Adrenal gland (tissue), 9 donors: ENCODE measurements at regions not wholly inside any gene's neighbourhood (a gene's known extent, or its start where the extent isn't known, plus 50 kb on each side); places are given as distances from the start of the nearest gene placed in this dataset.
"Not testable (repeated sequence)": the region's sequence is repeated elsewhere in the genome, so short reads cannot be mapped to it uniquely, and the experiment has no call there.

ENCODE experiments used
- DNase-seq, 7 donors: peaks; one replicate each; pipeline ENCODE4 v3.0.0-alpha.2; 2019 to 2020
- H3K27ac ChIP-seq, 5 donors: fragments of 200-600 bp; sonication (generic) in 4 of 5; 1 replicate in 3 of 5; 2 replicates in 2 of 5; pipeline versions ENCODE4 v1.5.1 to v1.8.0; 2016 to 2020; ENCODE audit warnings: mild to moderate bottlenecking in 1 of 5
- H3K27me3 ChIP-seq: fragments of 200-600 bp; 2 replicates; pipeline ENCODE4 v1.8.0; 2021
- H3K36me3 ChIP-seq, 2 donors: fragments of 200-600 bp; replicated peaks in 1 of 2; 1 replicate in 1 of 2; 2 replicates in 1 of 2; pipeline versions ENCODE4 v1.5.1 to v1.8.0; 2018 to 2022
- H3K4me1 ChIP-seq, 2 donors: fragments of 200-600 bp; replicated peaks in 1 of 2; 1 replicate in 1 of 2; 2 replicates in 1 of 2; pipeline versions ENCODE4 v1.5.1 to v1.8.0; 2018 to 2021
- H3K4me3 ChIP-seq, 4 donors: fragments of 200-600 bp; sonication (generic) in 3 of 4; one replicate each; pipeline ENCODE4 v1.5.1; 2016 to 2018
- H3K9me3 ChIP-seq, 3 donors: fragments of 200-600 bp; sonication (generic) in 1 of 3; replicated peaks in 1 of 3; 1 replicate in 2 of 3; 2 replicates in 1 of 3; pipeline versions ENCODE4 v1.5.1 to v1.8.0; 2016 to 2021
- POLR2A ChIP-seq, 2 donors: fragments of 450-650 bp; IDR thresholded peaks; one replicate each; pipeline ENCODE4 v1.6.1; 2017; ENCODE audit warnings: antibody characterized with exemption in 2 of 2, mild to moderate bottlenecking in 2 of 2, moderate library complexity in 1 of 2
- WGBS, 4 donors: extraction: QIAGEN DNeasy Blood & Tissue Kit in 2 of 4; methylation state at CpG; one replicate each; pipeline versions ENCODE4 v1.1.5 to v1.1.7; 2013 to 2017; 5-methylcytosine and 5-hydroxymethylcytosine counted together
- intact Hi-C, 2 donors: fragments of 100-400 bp; cut with DNase I; formaldehyde crosslinking; loops; one replicate each; pipeline versions ENCODE4 v1.14.1 to v1.15.0; 2022 to 2023
- TF ChIP-seq, protein P1 (sequence below), 6 experiments: fragments of 450-650 bp in 4 of 6; fragments of 200-600 bp in 2 of 6; sonication (generic) in 1 of 6; IDR thresholded peaks; 1 replicate in 5 of 6; 2 replicates in 1 of 6; pipeline versions ENCODE4 v1.5.1 to v1.8.0; 2016 to 2021; ENCODE audit warnings: antibody characterized with exemption in 6 of 6, mild to moderate bottlenecking in 2 of 6, moderate library complexity in 1 of 6
- donor health status: healthy with polysubstance abuse.
- donor health status: Bipolar disorder and iron deficiency.
- donor health status: DM: yes; HTN: yes; CAD: no.
- donor health status: DM: no; HTN: no; CAD: no.
- donor health status: DM: no; HTN: no; CAD: no.

DNA sequence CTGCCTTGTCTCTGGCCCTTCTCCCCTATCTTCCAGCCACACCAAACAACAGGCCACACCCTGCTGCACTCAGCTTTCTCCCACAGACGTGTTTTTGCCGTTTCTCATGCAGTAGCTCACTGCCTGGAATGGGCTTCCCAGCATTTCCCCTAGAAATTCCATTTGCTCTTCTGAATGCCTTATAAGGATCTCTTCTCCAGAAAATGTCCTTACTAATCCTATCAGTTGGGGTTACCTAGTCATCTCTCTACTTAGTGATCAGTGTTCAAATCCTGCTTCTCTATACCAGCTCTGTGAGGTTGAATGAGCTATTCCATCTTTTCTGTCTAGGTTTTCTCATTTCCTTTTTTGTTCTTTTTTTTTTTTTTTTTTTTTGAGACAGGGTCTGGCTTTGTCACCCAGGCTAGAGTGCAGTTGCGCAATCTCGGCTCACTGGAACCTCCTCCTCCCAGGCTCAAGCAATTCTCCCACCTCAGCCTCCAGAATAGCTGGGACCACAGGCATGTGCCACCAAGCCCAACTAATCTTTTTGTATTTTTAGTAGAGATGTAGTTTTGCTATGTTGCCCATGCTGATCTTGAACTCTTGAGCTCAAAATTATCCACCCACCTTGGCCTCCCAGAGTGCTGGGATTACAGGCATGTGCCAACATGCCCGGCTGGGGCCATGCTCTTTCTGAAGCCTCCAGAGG is 98.2 kb upstream of the CHD2 start:
- intact Hi-C loops: loop anchor here (5.0 to 10.0 kb wide), 3 partner anchors 113 to 223 kb away; no protein-coding TSS in a partner anchor
- no peak for TF ChIP-seq POLR2A (IDR thresholded peaks at IDR 0.05)
- TF ChIP-seq, protein P1, sequence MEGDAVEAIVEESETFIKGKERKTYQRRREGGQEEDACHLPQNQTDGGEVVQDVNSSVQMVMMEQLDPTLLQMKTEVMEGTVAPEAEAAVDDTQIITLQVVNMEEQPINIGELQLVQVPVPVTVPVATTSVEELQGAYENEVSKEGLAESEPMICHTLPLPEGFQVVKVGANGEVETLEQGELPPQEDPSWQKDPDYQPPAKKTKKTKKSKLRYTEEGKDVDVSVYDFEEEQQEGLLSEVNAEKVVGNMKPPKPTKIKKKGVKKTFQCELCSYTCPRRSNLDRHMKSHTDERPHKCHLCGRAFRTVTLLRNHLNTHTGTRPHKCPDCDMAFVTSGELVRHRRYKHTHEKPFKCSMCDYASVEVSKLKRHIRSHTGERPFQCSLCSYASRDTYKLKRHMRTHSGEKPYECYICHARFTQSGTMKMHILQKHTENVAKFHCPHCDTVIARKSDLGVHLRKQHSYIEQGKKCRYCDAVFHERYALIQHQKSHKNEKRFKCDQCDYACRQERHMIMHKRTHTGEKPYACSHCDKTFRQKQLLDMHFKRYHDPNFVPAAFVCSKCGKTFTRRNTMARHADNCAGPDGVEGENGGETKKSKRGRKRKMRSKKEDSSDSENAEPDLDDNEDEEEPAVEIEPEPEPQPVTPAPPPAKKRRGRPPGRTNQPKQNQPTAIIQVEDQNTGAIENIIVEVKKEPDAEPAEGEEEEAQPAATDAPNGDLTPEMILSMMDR (IDR thresholded peaks at IDR 0.05): no peak
- H3K4me1 ChIP-seq: peaks cover 18 to 26% of the 10 kb centered on the region in 2 donors
- 63 to 81% (median 71%) methylated on average over 5 of the region's 5 CpGs for WGBS, 4 donors
- peak overlapping the region in 2 of 5 donors; percentile 6 to 36 for H3K27ac ChIP-seq
- H3K9me3 ChIP-seq: no peaks in the 10 kb centered on the region
- no peaks in the 10 kb centered on the region for H3K27me3 ChIP-seq
- peak in 4 of 7 donors; percentile 39 to 61 (median 60) for DNase-seq
- H3K4me3 ChIP-seq: no peak overlapping the region
- H3K36me3 ChIP-seq: no peaks in the 10 kb centered on the region

DNA sequence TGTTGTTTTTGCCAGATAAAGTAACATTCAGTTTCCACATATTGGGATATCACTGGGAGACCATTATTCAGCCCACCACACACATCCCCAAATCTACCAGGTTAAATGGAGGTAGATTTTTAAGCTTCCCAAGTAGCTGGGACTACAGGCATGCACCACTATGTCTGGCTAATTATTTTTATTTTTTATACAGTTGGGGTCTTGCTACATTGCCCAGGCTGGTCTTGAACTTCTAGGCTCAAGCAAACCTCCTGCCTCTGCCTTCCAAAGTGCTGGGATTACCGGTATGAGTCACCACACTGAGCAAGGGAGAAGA is 96.6 kb upstream of the CHD2 start:
- H3K4me1 ChIP-seq: peaks cover 24 to 29% of the 10 kb centered on the region in 2 donors
- intact Hi-C loops: loop anchor here (5.0 to 10.0 kb wide), 3 partner anchors 111 to 221 kb away; no protein-coding TSS in a partner anchor

DNA sequence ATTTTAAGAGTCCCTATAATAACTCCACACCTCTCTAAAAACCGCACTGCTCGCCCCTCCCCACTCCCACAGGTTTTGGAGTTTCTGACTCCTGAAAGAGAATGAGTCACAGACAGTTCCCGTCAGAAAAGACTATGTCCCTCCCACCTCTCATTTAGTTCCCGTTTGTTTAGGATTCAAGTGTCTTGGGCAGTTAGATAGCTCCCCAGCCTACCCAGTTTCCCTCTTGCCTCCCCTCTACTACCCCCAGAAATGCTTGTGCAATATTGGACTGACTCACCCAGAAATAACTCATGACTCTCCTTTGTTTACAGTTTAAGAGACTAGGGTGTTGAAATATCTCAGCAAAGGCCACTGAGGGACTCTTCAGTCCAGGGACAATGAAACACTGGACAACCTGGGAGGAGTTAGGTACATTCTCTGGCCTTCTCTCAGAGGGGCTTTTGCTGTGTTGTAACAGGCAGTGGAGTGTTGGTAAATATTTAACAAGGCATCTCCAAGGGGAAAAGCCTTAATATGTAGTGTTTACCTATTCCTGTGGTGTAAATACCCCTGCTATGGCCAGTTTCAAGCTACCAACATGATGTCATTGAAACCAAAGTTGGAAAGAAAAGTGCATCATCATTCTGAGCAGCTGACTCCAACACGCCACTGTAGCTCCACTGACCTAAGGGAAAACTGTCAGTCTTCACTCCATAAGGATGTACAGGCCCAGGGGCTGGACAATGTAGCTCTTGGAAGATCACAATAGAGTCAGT is 96.1 kb upstream of the CHD2 start:
- peaks cover 25 to 31% of the 10 kb centered on the region in 2 donors for H3K4me1 ChIP-seq
- DNase-seq: peak; percentile 68 to 95 (median 91)
- H3K27me3 ChIP-seq: no peaks in the 10 kb centered on the region
- no peaks in the 10 kb centered on the region for H3K9me3 ChIP-seq
- no peak overlapping the region for H3K4me3 ChIP-seq
- H3K27ac ChIP-seq: peak overlapping the region; percentile 57 to 95 (median 86)
- intact Hi-C loops: loop anchor here (5.0 to 10.0 kb wide), 3 partner anchors 111 to 221 kb away; no protein-coding TSS in a partner anchor
- 30 to 47% (median 33%) methylated on average over 5 of the region's 5 CpGs for WGBS, 4 donors
- H3K36me3 ChIP-seq: no peaks in the 10 kb centered on the region
- TF ChIP-seq POLR2A (IDR thresholded peaks at IDR 0.05): peak in 1 of 2 donors; percentile 72
- TF ChIP-seq, protein P1 (IDR thresholded peaks at IDR 0.05): no peak

More for the DNA sequence above, 96.6 kb upstream of the CHD2 start:
- DNase-seq: no peak
- no peaks in the 10 kb centered on the region for H3K27me3 ChIP-seq
- H3K9me3 ChIP-seq: no peaks in the 10 kb centered on the region
- H3K27ac ChIP-seq: peak overlapping the region; percentile 57 to 95 (median 86)
- no peak for TF ChIP-seq POLR2A (IDR thresholded peaks at IDR 0.05)
- TF ChIP-seq, protein P1 (IDR thresholded peaks at IDR 0.05): no peak
- no peak overlapping the region for H3K4me3 ChIP-seq
- H3K36me3 ChIP-seq: no peaks in the 10 kb centered on the region
- WGBS, 4 donors: 18 to 67% (median 34%) methylated on average over 1 of the region's 1 CpG

DNA sequence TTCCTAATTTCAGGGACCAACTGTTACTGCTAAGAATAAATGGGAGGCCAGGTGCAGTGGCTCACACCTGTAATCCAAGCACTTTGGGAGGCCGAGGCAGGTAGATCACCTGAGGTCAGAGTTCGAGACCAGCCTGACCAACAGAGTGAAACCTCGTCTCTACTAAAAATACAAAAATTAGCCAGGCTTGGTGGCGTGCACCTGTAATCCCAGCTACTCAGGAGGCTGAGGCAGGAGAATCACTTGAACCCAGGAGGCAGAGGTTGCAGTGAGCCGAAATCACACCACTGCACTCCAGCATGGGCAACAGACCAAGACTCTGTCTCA is 95.6 kb upstream of the CHD2 start:
- H3K4me3 ChIP-seq, H3K27me3 ChIP-seq, H3K9me3 ChIP-seq, DNase-seq, H3K36me3 ChIP-seq: not testable (repeated sequence)
- Histone ChIP-seq H3K4me1 (peaks cover 25 to 31% of the 10 kb centered on the region in 2 donors), H3K27ac (peak overlapping the region; percentile 57 to 95 (median 86))
- WGBS, 4 donors: 93 to 97% (median 93%) methylated on average over 5 of the region's 5 CpGs
- intact Hi-C loops: loop anchor here (5.0 to 10.0 kb wide), 3 partner anchors 110 to 220 kb away; no protein-coding TSS in a partner anchor
